Stimulated activated CD8-positive, alpha-beta memory T cell treated with anti-CD3 and anti-CD28 coated beads, Interleukin-15, amount 100 ng/mL, for 48 hours (primary cell): ENCODE measurements at regions not wholly inside any gene's neighbourhood (a gene's known extent, or its start where the extent isn't known, plus 50 kb on each side); places are given as distances from the start of the nearest gene placed in this dataset.

Experiments
- DNase-seq, 2 donors: peaks; one replicate each; pipeline ENCODE4 v3.0.0-alpha.2; 2020; ENCODE audit warnings: low read depth in 2 of 2

- no peak for DNase-seq
Measured at GRCh38 chr3:72158639-72159326, 373.8 kb upstream of the PROK2 start.

DNA sequence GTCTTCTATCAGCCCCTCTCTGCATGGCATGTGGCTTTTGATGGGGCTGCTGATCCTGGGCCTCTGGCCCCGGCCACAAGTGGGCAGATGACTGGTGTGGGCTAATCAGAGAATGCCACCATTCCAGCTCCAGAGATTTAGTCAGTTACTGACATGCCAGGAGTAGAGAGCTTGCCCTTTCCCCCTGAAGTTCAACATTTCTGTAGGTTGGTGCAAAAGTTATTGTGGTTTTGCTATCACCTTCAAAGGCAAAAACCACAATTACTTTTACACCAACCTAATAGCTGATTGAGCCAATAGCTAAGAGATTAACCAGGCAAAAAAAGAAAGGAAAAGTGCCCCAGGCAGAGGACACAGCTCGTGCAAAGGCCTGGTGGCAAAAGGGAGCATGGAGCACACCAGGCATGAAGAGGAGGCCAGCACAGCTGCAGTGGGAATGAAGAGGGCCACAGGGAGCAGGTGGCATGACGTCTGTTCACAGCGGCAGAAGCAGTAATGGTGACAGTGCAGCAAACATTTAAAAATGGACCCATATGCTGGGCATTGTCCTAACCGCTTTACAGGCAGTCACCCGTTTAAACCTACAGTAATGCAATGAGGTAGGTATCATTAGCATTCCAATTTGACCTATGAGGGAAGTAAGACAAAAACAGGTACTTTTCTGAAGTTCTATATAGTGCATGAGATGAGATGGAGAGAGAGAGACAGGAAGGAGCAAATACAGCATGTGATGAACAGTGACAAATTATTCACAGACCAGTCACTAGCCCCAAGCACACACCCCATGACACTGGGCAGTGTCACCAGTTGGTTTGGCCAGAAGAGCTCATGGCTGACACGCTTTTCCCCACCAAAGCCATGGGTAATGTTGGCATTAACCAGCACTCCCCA lies 373.0 kb upstream of the PROK2 start:
- DNase-seq: no peak

- no peak for DNase-seq
Measured at GRCh38 chr3:72155391-72156064, 370.6 kb upstream of the PROK2 start.

DNA sequence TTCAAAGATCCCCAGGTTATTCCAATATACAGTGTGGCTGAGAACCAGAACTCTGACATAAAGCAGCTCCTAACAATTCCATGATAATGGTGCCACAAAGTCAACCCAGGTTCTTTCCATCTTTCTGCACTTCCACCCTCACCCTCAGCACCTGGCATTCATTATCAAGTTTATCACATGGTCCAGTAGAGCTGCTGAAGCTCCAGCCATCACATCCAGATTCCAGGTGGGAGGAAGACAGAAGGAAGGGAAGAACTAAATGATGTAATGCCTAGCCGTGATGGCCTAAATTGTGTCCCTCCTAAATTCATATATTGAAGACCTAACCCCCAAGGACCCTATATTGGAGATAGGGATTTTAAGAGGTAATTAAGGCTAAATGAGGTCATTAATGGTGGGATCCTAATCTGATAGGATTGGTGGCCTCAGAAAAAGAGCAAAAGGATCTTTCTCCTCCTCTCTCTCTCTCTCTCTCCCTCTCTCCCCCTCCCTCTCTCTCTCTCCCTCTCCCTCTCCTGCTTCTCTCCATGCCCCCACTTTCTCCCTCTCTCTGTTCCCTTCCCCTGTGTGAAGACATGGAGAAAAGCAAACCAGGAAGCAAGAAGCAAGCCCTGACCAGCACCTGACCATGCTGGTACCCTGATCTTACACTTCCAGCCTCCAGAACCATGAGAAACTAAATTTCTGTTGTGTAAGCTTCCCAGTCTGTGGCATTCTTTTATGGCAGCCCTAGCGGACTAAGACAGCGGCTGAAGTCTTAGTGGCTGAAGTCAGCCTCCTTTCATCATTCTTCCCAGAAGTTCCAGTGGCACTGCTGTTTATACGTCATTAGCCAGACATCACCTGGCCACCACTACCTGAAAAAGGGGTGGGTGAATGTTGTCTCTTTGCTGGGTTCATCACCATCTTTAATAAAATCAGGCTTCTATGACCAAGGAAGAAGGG lies 369.7 kb upstream of the PROK2 start:
- no peak for DNase-seq

DNA sequence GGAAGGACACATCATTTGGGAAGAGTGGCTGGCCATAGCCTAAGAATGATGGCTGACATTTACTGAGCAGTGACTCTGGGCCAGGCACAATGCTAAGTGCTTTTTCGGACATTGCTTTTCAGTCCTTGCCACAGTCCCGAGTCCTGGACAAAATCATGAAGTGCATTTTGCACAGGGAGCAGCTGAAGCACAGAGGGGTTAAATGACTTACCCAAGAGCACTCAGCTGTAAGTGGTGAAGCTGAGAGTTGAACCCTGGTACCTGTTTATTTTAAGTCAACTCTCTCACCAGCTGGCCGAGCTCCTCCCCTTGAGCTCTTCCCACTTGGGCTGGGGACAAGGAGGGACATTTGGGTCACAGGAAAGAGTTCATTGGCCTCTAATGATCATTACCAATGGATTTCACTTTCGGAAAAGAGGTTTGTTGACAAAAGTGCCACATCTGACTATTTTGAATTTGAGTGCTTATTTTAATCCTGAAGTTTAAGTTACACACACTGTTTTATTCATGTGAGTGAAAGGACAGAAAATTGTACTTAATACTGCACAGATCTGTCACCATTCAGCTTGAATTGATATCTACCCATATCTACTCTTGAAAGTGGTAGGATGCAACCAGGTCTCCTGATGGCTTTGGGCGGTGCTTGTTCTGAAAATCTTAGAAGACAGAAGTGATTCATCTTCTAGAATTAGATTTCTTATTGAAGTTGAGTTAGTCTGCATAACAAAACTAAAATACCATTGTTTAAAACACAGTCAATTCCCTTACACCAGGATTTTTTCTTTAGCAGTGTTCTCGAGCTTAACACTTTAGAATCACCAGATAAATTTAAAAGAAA lies 368.7 kb upstream of the PROK2 start:
- no peak for DNase-seq

DNA sequence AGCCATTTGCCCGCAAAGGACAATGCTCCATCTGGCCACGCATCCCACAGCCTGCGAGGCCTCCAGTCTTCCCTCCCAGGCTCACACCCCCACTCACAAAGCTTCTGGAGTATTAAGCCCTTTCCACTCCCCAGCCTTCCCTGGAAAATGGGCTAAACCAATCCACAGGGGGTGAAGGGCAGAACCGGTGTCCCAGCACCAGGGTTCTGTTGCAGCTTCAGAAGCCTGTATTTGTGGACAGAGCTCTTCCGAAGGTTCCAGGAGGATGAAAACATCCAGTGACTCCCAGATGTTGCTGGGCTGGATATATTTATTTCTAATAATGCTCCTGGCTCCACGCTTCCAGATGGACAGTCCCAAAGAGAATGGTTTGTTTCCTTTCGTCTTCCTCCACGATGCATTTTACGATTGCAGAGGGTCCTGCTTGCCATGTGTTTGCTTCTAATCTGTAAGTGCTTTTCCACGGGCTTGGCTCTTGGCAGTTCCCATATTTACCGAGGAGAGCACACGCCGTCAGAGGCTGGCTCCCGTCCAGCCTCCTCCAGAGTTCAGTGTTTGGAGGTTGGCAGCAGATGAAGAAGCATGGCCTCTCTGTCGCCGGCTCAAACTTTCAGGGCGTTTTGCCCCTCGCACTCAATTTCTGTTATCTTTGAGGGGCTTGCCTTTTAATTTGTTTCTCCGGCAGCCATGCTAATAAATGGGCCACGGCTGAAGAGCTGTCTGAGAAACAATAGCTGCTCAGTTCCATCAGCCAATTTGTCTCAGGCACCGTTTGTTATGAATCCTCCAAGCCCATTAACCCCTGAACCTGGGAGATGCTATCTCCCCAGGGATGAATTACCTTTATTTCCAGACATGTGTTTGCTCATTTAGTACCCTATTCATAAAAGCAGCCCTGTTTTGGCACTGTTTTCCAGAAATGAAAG lies 367.9 kb upstream of the PROK2 start:
- no peak for DNase-seq

DNA sequence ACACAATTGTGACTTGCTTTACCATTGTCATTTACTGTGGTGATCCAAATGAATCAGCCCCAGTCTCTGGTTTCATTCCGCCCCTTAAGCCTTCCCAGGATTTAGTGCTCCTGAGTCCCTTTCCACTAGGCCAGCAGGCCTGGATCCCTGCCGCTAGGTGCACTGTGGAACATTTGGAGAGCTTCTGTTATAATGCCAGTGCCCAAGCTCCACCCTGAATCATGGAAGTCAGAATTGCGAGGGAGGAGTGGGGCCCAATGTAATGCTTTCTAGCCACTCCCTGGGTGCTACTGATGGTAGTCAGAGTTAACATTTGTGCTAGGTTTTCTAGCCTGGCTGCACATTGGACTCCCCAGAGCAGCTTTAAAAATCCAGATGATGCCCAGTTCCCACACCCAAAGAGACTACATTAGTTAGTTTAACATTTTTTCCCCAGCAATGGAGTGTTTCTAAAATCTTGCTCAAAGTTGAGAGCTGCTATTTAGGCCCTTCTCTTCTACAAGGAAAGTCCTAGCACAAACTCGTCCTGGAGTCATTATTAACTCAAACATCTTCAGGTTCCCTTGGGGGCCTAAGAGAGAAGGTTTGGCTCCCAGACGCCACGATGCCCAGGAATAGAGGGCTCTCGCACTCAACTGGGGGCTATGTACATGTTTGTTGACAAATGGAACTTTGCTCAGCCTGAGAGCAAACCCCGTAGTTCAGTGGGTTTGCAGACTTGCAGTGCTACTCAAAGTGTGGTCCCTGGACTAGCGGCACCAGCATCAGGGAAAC lies 366.7 kb upstream of the PROK2 start:
- no peak for DNase-seq

- DNase-seq: no peak
Measured at GRCh38 chr3:72150634-72151412, 365.9 kb upstream of the PROK2 start.

DNA sequence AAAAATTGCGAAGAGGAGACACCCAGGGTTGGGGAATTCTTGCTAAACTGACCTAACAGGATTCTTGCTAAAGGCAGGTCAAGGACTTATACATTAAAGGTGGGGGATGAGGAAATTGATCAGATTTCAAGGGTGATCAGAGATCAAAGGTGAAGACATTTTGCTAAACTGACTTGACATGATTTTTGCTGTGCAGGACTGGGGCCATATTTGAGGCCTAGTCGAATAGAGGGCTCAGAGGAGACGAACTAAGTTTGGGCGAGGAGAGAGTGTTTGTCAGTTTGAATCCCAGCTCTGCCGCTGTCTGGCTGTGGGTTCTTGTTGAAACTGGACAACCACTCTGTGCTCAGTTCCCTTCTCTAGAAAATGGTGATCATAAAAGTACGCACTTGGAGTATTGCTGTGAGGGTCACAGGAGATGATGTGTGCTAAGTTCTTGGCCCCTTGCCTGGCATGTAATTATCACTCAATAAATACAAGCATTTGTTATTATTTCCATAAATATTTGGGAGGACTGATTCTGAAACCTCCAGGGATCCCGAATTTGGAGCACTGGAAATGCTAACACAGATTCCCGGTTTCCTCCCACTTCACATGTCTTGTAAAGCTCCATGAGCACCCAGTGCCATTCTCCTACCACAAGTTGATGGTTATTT lies 364.8 kb upstream of the PROK2 start:
- DNase-seq: no peak

GRCh38 chr3:72147600-72147999 lies 362.7 kb upstream of the PROK2 start:
- DNase-seq: no peak

GRCh38 chr3:72145506-72146380 lies 360.8 kb upstream of the PROK2 start:
- DNase-seq: no peak

GRCh38 chr3:72144773-72145505 lies 360.0 kb upstream of the PROK2 start:
- DNase-seq: no peak

DNA sequence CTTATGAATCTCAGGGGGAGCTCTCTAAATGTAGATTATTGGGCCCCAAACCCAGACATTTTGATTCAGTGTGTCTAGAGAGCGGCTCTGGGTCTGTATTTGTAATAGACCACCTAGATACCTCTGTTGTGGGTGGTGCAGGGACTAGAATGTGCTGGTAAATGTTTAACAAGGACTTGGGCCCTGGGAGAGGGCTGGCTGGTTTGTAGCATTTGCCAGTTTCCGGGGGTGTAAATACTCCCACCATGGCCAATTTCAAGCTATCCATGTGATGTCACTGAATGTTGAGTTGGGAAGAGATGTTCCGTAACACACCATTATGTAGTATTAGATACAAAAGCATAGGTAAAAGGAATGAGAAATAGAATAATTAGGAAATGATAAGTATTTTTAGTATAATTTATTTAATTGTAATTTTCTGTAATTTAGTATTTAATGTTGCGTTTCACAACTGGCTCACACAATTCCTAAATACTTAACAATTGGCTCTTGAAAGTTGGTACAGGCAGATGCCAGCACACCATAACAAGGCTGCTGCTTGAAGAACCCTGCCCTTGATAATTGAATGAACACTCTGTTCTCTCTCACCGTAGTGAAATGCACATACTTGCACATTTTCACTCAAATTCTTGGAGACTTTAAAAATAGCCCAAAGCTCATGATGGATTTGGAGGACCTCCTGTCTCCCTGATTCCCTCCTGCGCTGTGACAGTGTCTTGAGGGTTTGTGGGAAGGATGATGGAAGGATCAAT lies 359.2 kb upstream of the PROK2 start:
- no peak for DNase-seq

- no peak for DNase-seq
Measured at GRCh38 chr3:72143322-72143721, 358.4 kb upstream of the PROK2 start.

DNA sequence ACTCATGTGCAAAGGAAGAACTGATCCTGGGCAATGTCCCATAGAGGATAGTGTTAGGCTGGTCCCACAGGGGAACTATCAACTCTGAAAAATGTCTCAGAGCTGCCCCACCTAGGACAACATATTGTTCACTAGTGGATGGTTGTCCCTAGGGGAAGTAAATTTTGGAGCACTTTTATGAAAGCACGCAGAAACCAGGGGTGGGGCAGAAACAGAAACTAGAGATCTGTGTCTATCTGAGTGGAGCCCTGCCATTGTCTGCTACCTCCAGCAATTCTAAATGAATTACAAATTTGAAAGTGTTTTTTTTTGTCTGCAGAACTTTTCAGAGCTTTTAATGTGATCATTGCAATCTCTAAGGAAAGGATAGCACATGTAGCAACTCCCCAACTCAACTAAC lies 357.1 kb upstream of the PROK2 start:
- DNase-seq: no peak
